ENCODE measurements at regions not wholly inside any gene's neighbourhood (a gene's known extent, or its start where the extent isn't known, plus 50 kb on each side); places are given as distances from the start of the nearest gene placed in this dataset.

GRCh38 chr4:108431986-108432385 is 188.4 kb upstream of the RPL34 start:
- TF ChIP-seq CTCF (IDR thresholded peaks at IDR 0.05) = no peak
- TF ChIP-seq EZH2 (IDR thresholded peaks at IDR 0.05; ENCODE audit: borderline replicate concordance, insufficient read depth, low read depth, low read length, poor library complexity, severe bottlenecking) = no peak

All from B cell (primary cell).